IMR-90 (cell line): ENCODE measurements at regions not wholly inside any gene's neighbourhood (a gene's known extent, or its start where the extent isn't known, plus 50 kb on each side); places are given as distances from the start of the nearest gene placed in this dataset.

ENCODE experiments used
- ATAC-seq: fragments of 200-7000 bp; cut with Tn5 transposase; 2 replicates; pipeline ENCODE4 v1.9.1; 2020; ENCODE audit warnings: low read depth, mild to moderate bottlenecking, moderate library complexity
- BruUV-seq: library from RNA; stranded (reverse); fragments of 400-500 nt; replicated peaks from 2 replicates; lab custom pipeline; 2021; lab: Mats Ljungman, UMichigan
- CTCF ChIA-PET: fragments of 300-600 bp; formaldehyde crosslinking; extraction: SDS; loops from one replicate; lab custom pipeline; 2021; ENCODE audit warnings: antibody characterized with exemption; lab: Yijun Ruan, JAX
- POLR2A ChIA-PET: fragments of 300-600 bp; sonication (Branson Sonifier 250); formaldehyde crosslinking; loops from one replicate; lab custom pipeline; 2022; ENCODE audit warnings: antibody characterized with exemption; ENCODE audit not compliant: unreplicated experiment; lab: Charles Lee
- DNase-seq: peaks from one replicate; pipeline ENCODE4 v3.0.0; 2013
- H2AFZ ChIP-seq: replicated peaks from 2 replicates; pipeline ENCODE3; 2013; ENCODE audit warnings: low read length, mild to moderate bottlenecking; ENCODE audit not compliant: poor library complexity
- H2AK5ac ChIP-seq: 2 replicates; pipeline ENCODE4 v1.6.1; 2013; ENCODE audit warnings: low read depth, low read length, inconsistent platforms
- H2AK9ac ChIP-seq: replicated peaks from 2 replicates; pipeline ENCODE3; 2013; ENCODE audit warnings: mild to moderate bottlenecking, low read depth, low read length, moderate library complexity; ENCODE audit not compliant: poor library complexity
- H2BK120ac ChIP-seq: 2 replicates; pipeline ENCODE4 v1.6.1; 2013; ENCODE audit warnings: low read depth, low read length, inconsistent platforms
- H2BK15ac ChIP-seq: 3 replicates; pipeline ENCODE4 v1.6.1; 2013; ENCODE audit warnings: low read depth, low read length, inconsistent platforms
- H2BK20ac ChIP-seq: 2 replicates; pipeline ENCODE4 v1.6.1; 2013; ENCODE audit warnings: low read depth, mild to moderate bottlenecking, inconsistent platforms, low read length, moderate library complexity
- H2BK5ac ChIP-seq: 2 replicates; pipeline ENCODE4 v1.6.1; 2013; ENCODE audit warnings: mild to moderate bottlenecking, low read depth, low read length, inconsistent platforms; ENCODE audit not compliant: poor library complexity, severe bottlenecking
- H3K14ac ChIP-seq: replicated peaks from 2 replicates; pipeline ENCODE4 v1.6.1; 2013; ENCODE audit warnings: low read depth, low read length, inconsistent platforms
- H3K18ac ChIP-seq: 2 replicates; pipeline ENCODE4 v1.6.1; 2013; ENCODE audit warnings: low read depth, low read length, control low read depth
- H3K23ac ChIP-seq: 2 replicates; pipeline ENCODE4 v1.6.1; 2013; ENCODE audit warnings: low read depth, low read length, inconsistent platforms
- H3K27ac ChIP-seq: 2 replicates; pipeline ENCODE4 v1.5.1; 2013; ENCODE audit warnings: mild to moderate bottlenecking, control low read depth, low read length; ENCODE audit not compliant: insufficient read depth
- H3K27me3 ChIP-seq: 2 replicates; pipeline ENCODE4 v1.6.1; 2013; ENCODE audit warnings: low read length; ENCODE audit not compliant: control insufficient read depth, insufficient read depth
- H3K36me3 ChIP-seq: 2 replicates; pipeline ENCODE4 v1.6.1; 2013; ENCODE audit warnings: low read length, mixed read lengths; ENCODE audit not compliant: control insufficient read depth, insufficient read depth
- H3K4ac ChIP-seq: 2 replicates; pipeline ENCODE4 v1.6.1; 2013; ENCODE audit warnings: low read depth, low read length, inconsistent platforms
- H3K4me1 ChIP-seq: 2 replicates; pipeline ENCODE4 v1.6.1; 2013; ENCODE audit warnings: low read length, mixed read lengths; ENCODE audit not compliant: control insufficient read depth, insufficient read depth
- H3K4me2 ChIP-seq: 2 replicates; pipeline ENCODE4 v1.6.1; 2013; ENCODE audit warnings: low read depth, mild to moderate bottlenecking, control low read depth, low read length, moderate library complexity
- H3K4me3 ChIP-seq: 2 replicates; pipeline ENCODE4 v1.5.1; 2013; ENCODE audit warnings: low read depth, mild to moderate bottlenecking, control low read depth, low read length, moderate library complexity; ENCODE audit not compliant: insufficient read depth
- H3K56ac ChIP-seq: 2 replicates; pipeline ENCODE4 v1.6.1; 2013; ENCODE audit warnings: low read length, inconsistent platforms; ENCODE audit not compliant: insufficient read depth; ENCODE audit errors: extremely low read depth
- H3K79me1 ChIP-seq, 2 experiments: 2 replicates each; pipeline ENCODE4 v1.6.1; 2013; ENCODE audit warnings: low read length in 2 of 2, inconsistent platforms in 1 of 2, low read depth in 1 of 2
- H3K9ac ChIP-seq: 2 replicates; pipeline ENCODE4 v1.6.1; 2013; ENCODE audit warnings: low read depth, low read length, control low read depth
- H3K9me1 ChIP-seq: 2 replicates; pipeline ENCODE4 v1.6.1; 2013; ENCODE audit warnings: low read length, inconsistent platforms; ENCODE audit not compliant: insufficient read depth
- H3K9me3 ChIP-seq: 2 replicates; pipeline ENCODE4 v1.6.1; 2013; ENCODE audit warnings: low read length; ENCODE audit not compliant: control insufficient read depth, insufficient read depth
- H4K20me1 ChIP-seq: 2 replicates; pipeline ENCODE4 v1.6.1; 2013; ENCODE audit warnings: low read length, inconsistent platforms; ENCODE audit not compliant: insufficient read depth
- H4K5ac ChIP-seq: 2 replicates; pipeline ENCODE4 v1.6.1; 2013; ENCODE audit warnings: mild to moderate bottlenecking, low read depth, low read length, control low read depth
- H4K8ac ChIP-seq, 2 experiments: 2 replicates each; pipeline ENCODE4 v1.6.1; 2013; ENCODE audit warnings: low read depth in 2 of 2, low read length in 2 of 2, control low read depth in 1 of 2, inconsistent platforms in 1 of 2
- H4K91ac ChIP-seq: 2 replicates; pipeline ENCODE4 v1.6.1; 2013; ENCODE audit warnings: low read depth, low read length, inconsistent platforms; ENCODE audit not compliant: insufficient read depth
- BHLHE40 ChIP-seq: fragments of 150-350 bp; IDR thresholded peaks from 2 replicates; pipeline ENCODE4 v1.6.1; 2016; ENCODE audit warnings: mild to moderate bottlenecking, low read depth, low read length
- CEBPB ChIP-seq: IDR thresholded peaks from 2 replicates; pipeline ENCODE4 v1.6.1; 2012; ENCODE audit warnings: low read depth, low read length, improper control_type of control experiment
- CHD1 ChIP-seq: IDR thresholded peaks from 2 replicates; pipeline ENCODE4 v1.6.1; 2012; ENCODE audit warnings: low read depth, low read length, improper control_type of control experiment
- FOS ChIP-seq: fragments of 150-350 bp; IDR thresholded peaks from 2 replicates; pipeline ENCODE4 v1.6.1; 2016; ENCODE audit warnings: low read depth, low read length
- MAFK ChIP-seq: IDR thresholded peaks from 2 replicates; pipeline ENCODE4 v1.6.1; 2012; ENCODE audit warnings: low read depth, low read length, improper control_type of control experiment
- MAZ ChIP-seq: IDR thresholded peaks from 2 replicates; pipeline ENCODE4 v1.6.1; 2012; ENCODE audit warnings: low read depth, mild to moderate bottlenecking, low read length, improper control_type of control experiment, moderate library complexity, borderline replicate concordance
- MXI1 ChIP-seq: IDR thresholded peaks from 2 replicates; pipeline ENCODE4 v1.6.1; 2012; ENCODE audit warnings: low read depth, mild to moderate bottlenecking, low read length, moderate library complexity, borderline replicate concordance
- NFE2L2 ChIP-seq: fragments of 150-350 bp; IDR thresholded peaks from 2 replicates; pipeline ENCODE4 v1.6.1; 2016; ENCODE audit warnings: low read depth, mild to moderate bottlenecking, low read length
- POLR2A ChIP-seq: IDR thresholded peaks from 2 replicates; pipeline ENCODE4 v1.6.1; 2012; ENCODE audit warnings: mild to moderate bottlenecking, low read depth, low read length
- RAD21 ChIP-seq: IDR thresholded peaks from 2 replicates; pipeline ENCODE4 v1.6.1; 2012; ENCODE audit warnings: low read length, improper control_type of control experiment
- RCOR1 ChIP-seq: IDR thresholded peaks from 2 replicates; pipeline ENCODE4 v1.6.1; 2012; ENCODE audit warnings: mild to moderate bottlenecking, low read length, improper control_type of control experiment; ENCODE audit not compliant: insufficient replicate concordance
- RFX5 ChIP-seq: IDR thresholded peaks from 2 replicates; pipeline ENCODE4 v1.8.0; 2012; ENCODE audit warnings: low read depth, mild to moderate bottlenecking, low read length, moderate library complexity
- SMC3 ChIP-seq: fragments of 150-350 bp; IDR thresholded peaks from 2 replicates; pipeline ENCODE4 v1.6.1; 2016; ENCODE audit warnings: low read depth, mild to moderate bottlenecking, antibody characterized with exemption, low read length, moderate library complexity
- WGBS, 2 experiments: methylation state at CpG; one replicate each; pipeline versions ENCODE4 v1.1.5 to v1.1.7; 2013; ENCODE audit warnings: missing lambda C conversion rate in 2 of 2; ENCODE audit not compliant: insufficient read length in 1 of 2; ENCODE audit errors: extremely low coverage in 2 of 2; 5-methylcytosine and 5-hydroxymethylcytosine counted together
- dilution Hi-C: fragments of 300-500 bp; cut with HindIII; formaldehyde crosslinking; loops from one replicate; pipeline ENCODE4 v1.14.3; 2018; ENCODE audit warnings: low sequenced_read_pairs; ENCODE audit not compliant: unreplicated experiment
- in situ Hi-C: fragments of 300-500 bp; cut with MboI; formaldehyde crosslinking; loops from 3 replicates; pipeline ENCODE4 v1.14.3; 2019; ENCODE audit warnings: low sequenced_read_pairs, inconsistent platforms, mixed read lengths
- intact Hi-C: fragments of 100-400 bp; cut with micrococcal nuclease; formaldehyde crosslinking; loops from 2 replicates; pipeline ENCODE4 v1.10.0; 2022
- TF ChIP-seq, protein P1 (sequence below): conservative IDR thresholded peaks from 2 replicates; pipeline ENCODE4 v1.5.1; 2012; ENCODE audit warnings: mild to moderate bottlenecking, low read depth, low read length, improper control_type of control experiment
- TF ChIP-seq, protein P2 (sequence below): fragments of 150-350 bp; IDR thresholded peaks from 2 replicates; pipeline ENCODE4 v1.6.1; 2016; ENCODE audit warnings: low read depth, mild to moderate bottlenecking, low read length, moderate library complexity, borderline replicate concordance
- TF ChIP-seq, protein P3 (sequence below): fragments of 150-350 bp; IDR thresholded peaks from 2 replicates; pipeline ENCODE4 v1.6.1; 2017; ENCODE audit warnings: mild to moderate bottlenecking, antibody characterized with exemption, low read length, low read depth

DNA sequence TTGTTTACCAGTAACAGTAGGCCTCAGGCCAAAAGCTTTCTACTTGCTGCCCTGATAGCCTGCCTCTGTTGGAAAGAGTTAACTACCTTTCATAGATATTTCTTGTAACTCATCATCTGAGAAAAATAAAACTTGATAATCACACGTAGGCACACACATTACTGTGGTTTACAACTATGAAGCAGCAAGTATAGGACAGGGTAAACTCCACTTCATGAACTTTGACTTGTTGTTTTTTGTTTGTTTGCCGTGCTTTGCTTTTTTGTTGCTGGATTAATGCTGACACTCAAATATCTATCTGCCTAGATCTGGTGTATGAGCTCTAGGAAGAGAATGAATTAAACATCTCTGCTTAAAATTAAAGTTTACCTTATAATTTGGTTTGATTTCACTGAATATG, 924.7 kb upstream of the ADGRL2 start:
- dilution Hi-C loops (no loop called here), intact Hi-C loops (no loop called here), in situ Hi-C loops (no loop called here)
- no peaks in the 10 kb centered on the region for H3K79me1 ChIP-seq
- no peaks in the 10 kb centered on the region for H3K9me3 ChIP-seq
- no peak overlapping the region for H2BK120ac ChIP-seq
- no peak overlapping the region for H3K18ac ChIP-seq
- H3K14ac ChIP-seq = no peak overlapping the region
- no peak overlapping the region for H4K91ac ChIP-seq
- H4K8ac ChIP-seq = no peak overlapping the region
- H2BK5ac ChIP-seq = no peak overlapping the region
- no peak overlapping the region for H2AK9ac ChIP-seq
- no CpG with 5 or more reads among the region's 2 CpGs for WGBS, 2 experiments
- H2AFZ ChIP-seq = no peak overlapping the region
- H2BK20ac ChIP-seq = no peak overlapping the region
- no peak overlapping the region for H3K27ac ChIP-seq
- DNase-seq (no peak), ATAC-seq (no peak)
- H4K5ac ChIP-seq = no peak overlapping the region
- ChIA-PET CTCF (no interaction called here), POLR2A (no interaction called here)
- TF ChIP-seq NFE2L2 (no peak), POLR2A (no peak), CEBPB (no peak), CHD1 (no peak), MXI1 (no peak), MAFK (no peak), FOS (no peak), RAD21 (no peak), MAZ (no peak), RCOR1 (no peak), RFX5 (no peak), SMC3 (no peak), BHLHE40 (no peak)
- TF ChIP-seq, protein P1, sequence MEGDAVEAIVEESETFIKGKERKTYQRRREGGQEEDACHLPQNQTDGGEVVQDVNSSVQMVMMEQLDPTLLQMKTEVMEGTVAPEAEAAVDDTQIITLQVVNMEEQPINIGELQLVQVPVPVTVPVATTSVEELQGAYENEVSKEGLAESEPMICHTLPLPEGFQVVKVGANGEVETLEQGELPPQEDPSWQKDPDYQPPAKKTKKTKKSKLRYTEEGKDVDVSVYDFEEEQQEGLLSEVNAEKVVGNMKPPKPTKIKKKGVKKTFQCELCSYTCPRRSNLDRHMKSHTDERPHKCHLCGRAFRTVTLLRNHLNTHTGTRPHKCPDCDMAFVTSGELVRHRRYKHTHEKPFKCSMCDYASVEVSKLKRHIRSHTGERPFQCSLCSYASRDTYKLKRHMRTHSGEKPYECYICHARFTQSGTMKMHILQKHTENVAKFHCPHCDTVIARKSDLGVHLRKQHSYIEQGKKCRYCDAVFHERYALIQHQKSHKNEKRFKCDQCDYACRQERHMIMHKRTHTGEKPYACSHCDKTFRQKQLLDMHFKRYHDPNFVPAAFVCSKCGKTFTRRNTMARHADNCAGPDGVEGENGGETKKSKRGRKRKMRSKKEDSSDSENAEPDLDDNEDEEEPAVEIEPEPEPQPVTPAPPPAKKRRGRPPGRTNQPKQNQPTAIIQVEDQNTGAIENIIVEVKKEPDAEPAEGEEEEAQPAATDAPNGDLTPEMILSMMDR = no peak
- TF ChIP-seq, protein P2, sequence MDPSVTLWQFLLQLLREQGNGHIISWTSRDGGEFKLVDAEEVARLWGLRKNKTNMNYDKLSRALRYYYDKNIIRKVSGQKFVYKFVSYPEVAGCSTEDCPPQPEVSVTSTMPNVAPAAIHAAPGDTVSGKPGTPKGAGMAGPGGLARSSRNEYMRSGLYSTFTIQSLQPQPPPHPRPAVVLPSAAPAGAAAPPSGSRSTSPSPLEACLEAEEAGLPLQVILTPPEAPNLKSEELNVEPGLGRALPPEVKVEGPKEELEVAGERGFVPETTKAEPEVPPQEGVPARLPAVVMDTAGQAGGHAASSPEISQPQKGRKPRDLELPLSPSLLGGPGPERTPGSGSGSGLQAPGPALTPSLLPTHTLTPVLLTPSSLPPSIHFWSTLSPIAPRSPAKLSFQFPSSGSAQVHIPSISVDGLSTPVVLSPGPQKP = no peak
- TF ChIP-seq, protein P3, sequence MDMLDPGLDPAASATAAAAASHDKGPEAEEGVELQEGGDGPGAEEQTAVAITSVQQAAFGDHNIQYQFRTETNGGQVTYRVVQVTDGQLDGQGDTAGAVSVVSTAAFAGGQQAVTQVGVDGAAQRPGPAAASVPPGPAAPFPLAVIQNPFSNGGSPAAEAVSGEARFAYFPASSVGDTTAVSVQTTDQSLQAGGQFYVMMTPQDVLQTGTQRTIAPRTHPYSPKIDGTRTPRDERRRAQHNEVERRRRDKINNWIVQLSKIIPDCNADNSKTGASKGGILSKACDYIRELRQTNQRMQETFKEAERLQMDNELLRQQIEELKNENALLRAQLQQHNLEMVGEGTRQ = no peak
- H3K27me3 ChIP-seq = no peaks in the 10 kb centered on the region
- H4K20me1 ChIP-seq = no peaks in the 10 kb centered on the region
- H3K4me1 ChIP-seq = no peaks in the 10 kb centered on the region
- no peaks in the 10 kb centered on the region for H3K36me3 ChIP-seq
- H3K9ac ChIP-seq = no peak overlapping the region
- no peak overlapping the region for H3K23ac ChIP-seq
- H3K9me1 ChIP-seq = no peaks in the 10 kb centered on the region
- H2BK15ac ChIP-seq = no peak overlapping the region
- H2AK5ac ChIP-seq = no peak overlapping the region
- no peak overlapping the region for H3K4me3 ChIP-seq
- no peak overlapping the region for H3K4ac ChIP-seq
- H3K56ac ChIP-seq = no peak overlapping the region
- BruUV-seq = no TSS peak
- no peak overlapping the region for H3K4me2 ChIP-seq
